GM10266 (cell line): ENCODE measurements at regions not wholly inside any gene's neighbourhood (a gene's known extent, or its start where the extent isn't known, plus 50 kb on each side); places are given as distances from the start of the nearest gene placed in this dataset.

Source experiments
- DNase-seq: peaks from one replicate; pipeline ENCODE4 v3.0.0; 2012; ENCODE audit errors: extremely low spot score
- CTCF ChIP-seq: IDR thresholded peaks from 2 replicates; pipeline ENCODE4 v1.5.1; 2012; ENCODE audit warnings: mild to moderate bottlenecking, low read depth; ENCODE audit not compliant: control insufficient read depth, insufficient read depth; ENCODE audit errors: missing control alignments

- DNase-seq: no peak
- TF ChIP-seq CTCF: no peak
Observed at GRCh38 chr12:67885375-67886169, 103.7 kb upstream of the IFNG-AS1 start.

GRCh38 chr12:67887065-67887464 lies 102.2 kb upstream of the IFNG-AS1 start:
- DNase-seq: no peak
- no peak for TF ChIP-seq CTCF

- TF ChIP-seq CTCF: no peak
- DNase-seq: no peak
Observed at GRCh38 chr12:67889931-67890330, 99.3 kb upstream of the IFNG-AS1 start.

- TF ChIP-seq CTCF: no peak
- DNase-seq: no peak
Observed at GRCh38 chr12:67890726-67891258, 98.5 kb upstream of the IFNG-AS1 start.

- TF ChIP-seq CTCF: no peak
- DNase-seq: no peak
Observed at GRCh38 chr12:67891596-67891995, 97.7 kb upstream of the IFNG-AS1 start.

GRCh38 chr12:67892259-67893021 lies 96.8 kb upstream of the IFNG-AS1 start:
- TF ChIP-seq CTCF: no peak
- DNase-seq: no peak
